Activated CD8-positive, alpha-beta T cell treated with anti-CD3 and anti-CD28 coated beads for 36 hours (primary cell): ENCODE measurements at regions not wholly inside any gene's neighbourhood (a gene's known extent, or its start where the extent isn't known, plus 50 kb on each side); places are given as distances from the start of the nearest gene placed in this dataset.

Experiments used
- ATAC-seq: fragments of 200-7000 bp; cut with Tn5 transposase; one replicate; pipeline ENCODE4 v1.10.0; 2021; ENCODE audit warnings: mild to moderate bottlenecking, moderate library complexity
- CTCF ChIA-PET: fragments of 350-600 bp; sonication (Branson Sonifier 250); formaldehyde crosslinking; loops from one replicate; lab custom pipeline; 2021; ENCODE audit warnings: antibody characterized with exemption; lab: Charles Lee
- POLR2A ChIA-PET: fragments of 350-600 bp; sonication (Branson Sonifier 250); formaldehyde crosslinking; loops from one replicate; lab custom pipeline; 2021; ENCODE audit warnings: antibody characterized with exemption; lab: Charles Lee
- DNase-seq: peaks from one replicate; pipeline ENCODE4 v3.0.0-alpha.2; 2020
- H3K27ac Mint-ChIP-seq: one replicate; pipeline ENCODE4 v1.8.0; 2021; ENCODE audit warnings: mild to moderate bottlenecking, mixed read lengths
- H3K27me3 Mint-ChIP-seq: one replicate; pipeline ENCODE4 v1.8.0; 2021; ENCODE audit warnings: mixed read lengths
- H3K36me3 Mint-ChIP-seq: one replicate; pipeline ENCODE4 v1.8.0; 2021; ENCODE audit warnings: low read depth, mixed read lengths
- H3K4me1 Mint-ChIP-seq: one replicate; pipeline ENCODE4 v1.8.0; 2021; ENCODE audit warnings: low read depth, mixed read lengths
- H3K4me3 Mint-ChIP-seq: one replicate; pipeline ENCODE4 v1.8.0; 2021; ENCODE audit warnings: mild to moderate bottlenecking, moderate library complexity, mixed read lengths
- H3K9me3 Mint-ChIP-seq: one replicate; pipeline ENCODE4 v1.8.0; 2021; ENCODE audit warnings: mixed read lengths
- intact Hi-C: fragments of 100-400 bp; cut with micrococcal nuclease; formaldehyde crosslinking; loops from one replicate; pipeline ENCODE4 v1.10.0; 2022
- TF ChIP-seq, protein P1 (sequence below): fragments of 200-600 bp; IDR thresholded peaks from one replicate; pipeline ENCODE4 v1.8.0; 2022; ENCODE audit warnings: antibody characterized with exemption, mild to moderate bottlenecking

DNA sequence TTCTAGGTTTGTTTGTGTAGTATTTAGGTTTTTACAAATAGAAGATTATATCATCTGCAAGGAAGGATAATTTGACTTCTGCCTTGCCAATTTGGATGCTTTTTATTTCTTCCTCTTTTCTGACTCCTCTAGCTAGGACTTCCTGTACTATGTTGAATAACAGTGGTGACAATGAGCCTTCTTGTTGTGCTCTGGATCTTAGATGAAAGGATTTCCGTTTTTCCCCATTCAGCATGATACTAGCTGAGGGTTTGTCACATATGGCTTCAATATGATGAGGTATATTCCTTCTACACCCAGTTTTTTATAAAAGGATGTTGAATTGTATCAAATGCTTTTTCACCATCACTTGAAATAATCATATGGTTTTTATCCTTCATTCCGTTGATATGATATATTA is 101.4 kb downstream of the FBXO4 start:
- ATAC-seq (no peak), DNase-seq (no peak)
- CTCF ChIA-PET: interaction anchor here (1.2 kb wide), 2 partner anchors 13 to 22 kb away, joined by 3 to 4 read pairs; no protein-coding TSS in a partner anchor
- no peaks in the 10 kb centered on the region for H3K4me1 Mint-ChIP-seq
- intact Hi-C loops: no loop called here
- POLR2A ChIA-PET: no interaction called here
- no peak overlapping the region for H3K4me3 Mint-ChIP-seq
- TF ChIP-seq, protein P1, sequence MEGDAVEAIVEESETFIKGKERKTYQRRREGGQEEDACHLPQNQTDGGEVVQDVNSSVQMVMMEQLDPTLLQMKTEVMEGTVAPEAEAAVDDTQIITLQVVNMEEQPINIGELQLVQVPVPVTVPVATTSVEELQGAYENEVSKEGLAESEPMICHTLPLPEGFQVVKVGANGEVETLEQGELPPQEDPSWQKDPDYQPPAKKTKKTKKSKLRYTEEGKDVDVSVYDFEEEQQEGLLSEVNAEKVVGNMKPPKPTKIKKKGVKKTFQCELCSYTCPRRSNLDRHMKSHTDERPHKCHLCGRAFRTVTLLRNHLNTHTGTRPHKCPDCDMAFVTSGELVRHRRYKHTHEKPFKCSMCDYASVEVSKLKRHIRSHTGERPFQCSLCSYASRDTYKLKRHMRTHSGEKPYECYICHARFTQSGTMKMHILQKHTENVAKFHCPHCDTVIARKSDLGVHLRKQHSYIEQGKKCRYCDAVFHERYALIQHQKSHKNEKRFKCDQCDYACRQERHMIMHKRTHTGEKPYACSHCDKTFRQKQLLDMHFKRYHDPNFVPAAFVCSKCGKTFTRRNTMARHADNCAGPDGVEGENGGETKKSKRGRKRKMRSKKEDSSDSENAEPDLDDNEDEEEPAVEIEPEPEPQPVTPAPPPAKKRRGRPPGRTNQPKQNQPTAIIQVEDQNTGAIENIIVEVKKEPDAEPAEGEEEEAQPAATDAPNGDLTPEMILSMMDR: no peak
- H3K36me3 Mint-ChIP-seq: no peaks in the 10 kb centered on the region
- peaks cover 7% of the 10 kb centered on the region for H3K27me3 Mint-ChIP-seq
- no peak overlapping the region for H3K27ac Mint-ChIP-seq
- H3K9me3 Mint-ChIP-seq: peaks cover 3% of the 10 kb centered on the region

DNA sequence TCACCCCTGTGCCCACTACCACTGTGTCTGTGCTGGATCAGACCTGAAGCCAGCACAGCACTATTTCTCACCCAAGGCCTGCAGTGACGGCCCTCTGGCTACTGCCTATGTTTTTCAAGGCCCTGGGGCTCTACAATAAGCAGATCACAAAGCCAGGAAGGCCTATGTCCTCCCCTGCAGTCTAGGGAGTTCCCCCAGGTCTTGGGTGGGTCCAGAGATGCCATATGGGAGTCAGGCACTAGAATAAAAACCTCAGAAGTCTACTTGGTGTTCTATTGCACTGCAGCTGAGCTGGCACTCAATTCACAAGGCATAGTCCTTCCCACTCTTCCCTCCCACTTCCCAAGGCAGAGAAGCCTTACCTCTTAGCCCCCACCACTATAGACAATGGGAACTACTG is 107.1 kb downstream of the FBXO4 start:
- Mint-ChIP-seq H3K4me1 (no peaks in the 10 kb centered on the region), H3K27ac (no peak overlapping the region), H3K4me3 (no peak overlapping the region), H3K36me3 (no peaks in the 10 kb centered on the region), H3K27me3 (peaks cover 9% of the 10 kb centered on the region), H3K9me3 (no peaks in the 10 kb centered on the region)
- intact Hi-C loops: no loop called here
- DNase-seq: no peak
- ChIA-PET CTCF (interaction anchor here (3.4 kb wide), 1 partner anchor 27 kb away, joined by 9 read pairs; no protein-coding TSS in a partner anchor), POLR2A (no interaction called here)
- TF ChIP-seq, protein P1: no peak
- ATAC-seq: no peak

DNA sequence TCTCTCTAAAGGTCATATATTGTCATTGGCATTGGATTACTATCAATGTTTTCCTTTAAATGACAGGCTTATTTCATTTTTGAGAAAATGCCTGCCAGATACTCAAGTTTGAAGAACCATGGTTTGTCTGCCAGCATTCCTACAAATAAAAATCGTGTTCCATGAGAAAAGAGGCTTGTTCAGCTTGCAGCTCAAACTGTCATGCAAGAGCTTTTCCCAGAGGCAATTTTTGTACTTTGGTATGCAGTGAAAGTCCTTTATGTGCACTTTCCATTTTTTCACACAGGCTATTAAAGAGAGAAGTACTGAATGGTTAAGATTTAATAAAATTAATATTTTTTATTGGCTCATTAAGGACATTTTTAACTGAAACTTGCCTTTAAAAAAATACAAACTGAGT is 110.4 kb downstream of the FBXO4 start:
- ChIA-PET POLR2A (no interaction called here), CTCF (no interaction called here)
- no peaks in the 10 kb centered on the region for H3K4me1 Mint-ChIP-seq
- intact Hi-C loops: no loop called here
- ATAC-seq (no peak), DNase-seq (no peak)
- no peak overlapping the region for H3K4me3 Mint-ChIP-seq
- H3K9me3 Mint-ChIP-seq: no peaks in the 10 kb centered on the region
- H3K27ac Mint-ChIP-seq: no peak overlapping the region
- H3K27me3 Mint-ChIP-seq: peaks cover 18% of the 10 kb centered on the region
- no peaks in the 10 kb centered on the region for H3K36me3 Mint-ChIP-seq
- TF ChIP-seq, protein P1: no peak

DNA sequence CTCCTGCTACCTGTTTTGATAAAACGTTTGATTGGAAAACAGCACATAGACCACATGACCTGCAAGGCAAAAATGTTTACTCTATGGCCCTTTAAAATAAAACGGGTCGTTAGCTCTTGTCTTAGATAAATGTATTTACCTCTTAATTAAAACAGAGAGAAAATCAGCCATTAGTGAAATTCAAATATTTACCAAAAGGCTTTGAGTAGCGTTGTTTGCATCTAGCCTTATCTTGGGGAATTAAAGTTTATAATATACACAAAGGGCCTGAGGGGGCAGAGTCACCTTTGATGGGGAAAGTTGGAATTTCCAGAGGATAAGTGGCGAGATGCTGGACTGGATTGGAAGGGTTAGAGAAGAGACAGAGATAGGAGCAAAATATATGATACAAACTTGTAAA is 111.3 kb downstream of the FBXO4 start:
- ChIA-PET CTCF (interaction anchor here (1.2 to 2.0 kb wide), 2 partner anchors 20 to 31 kb away, joined by 6 to 7 read pairs; no protein-coding TSS in a partner anchor), POLR2A (no interaction called here)
- ATAC-seq (no peak), DNase-seq (no peak)
- H3K27me3 Mint-ChIP-seq: peaks cover 22% of the 10 kb centered on the region
- H3K4me1 Mint-ChIP-seq: no peaks in the 10 kb centered on the region
- H3K9me3 Mint-ChIP-seq: no peaks in the 10 kb centered on the region
- H3K4me3 Mint-ChIP-seq: no peak overlapping the region
- intact Hi-C loops: no loop called here
- TF ChIP-seq, protein P1: no peak
- H3K36me3 Mint-ChIP-seq: no peaks in the 10 kb centered on the region
- no peak overlapping the region for H3K27ac Mint-ChIP-seq

DNA sequence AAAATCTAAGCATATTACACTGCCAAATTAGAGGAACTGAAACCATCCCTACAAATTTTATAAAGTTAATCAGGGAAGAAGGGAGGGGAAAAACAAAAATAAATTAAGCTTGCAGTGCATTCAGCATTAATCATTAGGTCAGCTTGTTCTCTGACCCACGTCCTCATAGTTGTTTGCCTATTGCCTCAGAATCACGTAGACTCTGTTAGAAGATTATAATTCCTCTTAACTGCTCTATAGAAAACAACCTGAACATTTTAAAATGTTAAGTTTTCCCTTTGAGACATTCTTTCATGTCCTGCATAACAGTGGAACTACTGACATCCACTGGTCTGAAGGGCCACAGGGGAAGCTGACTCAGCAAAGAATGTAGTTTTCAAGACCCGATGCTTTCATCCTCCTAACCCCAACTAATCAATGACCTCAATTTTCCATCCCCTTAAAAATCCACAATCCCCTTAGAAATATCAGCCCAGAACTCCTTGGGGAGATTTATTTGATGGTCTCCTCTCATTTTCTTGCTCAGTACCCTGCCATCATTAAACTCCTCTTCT is 112.4 kb downstream of the FBXO4 start:
- DNase-seq: no peak
- CTCF ChIA-PET: interaction anchor here (1.2 to 2.0 kb wide), 2 partner anchors 19 to 32 kb away, joined by 6 to 7 read pairs; no protein-coding TSS in a partner anchor

More for the DNA sequence above, 112.4 kb downstream of the FBXO4 start:
- TF ChIP-seq, protein P1: no peak
- no peak for ATAC-seq
- Mint-ChIP-seq H3K4me3 (no peak overlapping the region), H3K9me3 (no peaks in the 10 kb centered on the region), H3K36me3 (no peaks in the 10 kb centered on the region), H3K4me1 (no peaks in the 10 kb centered on the region), H3K27ac (no peak overlapping the region), H3K27me3 (peaks cover 20% of the 10 kb centered on the region)
- POLR2A ChIA-PET: interaction anchor here (0.7 kb wide), 1 partner anchor 15 kb away, joined by 3 read pairs; no protein-coding TSS in a partner anchor
- intact Hi-C loops: no loop called here
